K562 (cell line): ENCODE measurements at regions not wholly inside any gene's neighbourhood (a gene's known extent, or its start where the extent isn't known, plus 50 kb on each side); places are given as distances from the start of the nearest gene placed in this dataset.

ENCODE experiments used
- ATAC-seq: fragments of 200-7000 bp; cut with Tn5 transposase; 3 replicates; pipeline ENCODE4 v1.9.1; 2020; ENCODE audit warnings: moderate library complexity
- BruUV-seq: library from RNA; stranded (reverse); fragments of 400-500 nt; replicated peaks from 2 replicates; lab custom pipeline; 2021; lab: Mats Ljungman, UMichigan
- CTCF ChIA-PET: fragments of 300-600 bp; formaldehyde crosslinking; extraction: SDS; loops from one replicate; lab custom pipeline; 2021; ENCODE audit warnings: low intra/inter-chr PET ratio; lab: Yijun Ruan, JAX
- POLR2A ChIA-PET: fragments of 300-600, 350-650 bp; sonication (Branson Sonifier 250); formaldehyde crosslinking; extraction: SDS; loops from one replicate; lab custom pipeline; 2021; ENCODE audit warnings: antibody characterized with exemption, inconsistent platforms; lab: Yijun Ruan, JAX
- DNase-seq, 4 experiments: peaks; one replicate each; pipeline versions ENCODE4 v3.0.0 to v3.0.0-alpha.2; 2011 to 2018; ENCODE audit warnings: low spot score in 3 of 4, mixed read lengths in 3 of 4; ENCODE audit errors: extremely low read depth in 1 of 4
- FAIRE-seq: peaks from 2 replicates; lab custom pipeline; 2011; peaks lifted over from hg19 to GRCh38; lab: Jason Lieb, UNC
- H2AFZ ChIP-seq: 2 replicates; pipeline ENCODE4 v1.6.0; 2011; ENCODE audit warnings: low read depth, low read length, control low read depth, inconsistent platforms
- H3K27ac ChIP-seq: fragments of 200-600 bp; 3 replicates; pipeline ENCODE4 v1.8.0; 2011; ENCODE audit warnings: low read depth, mild to moderate bottlenecking, control low read depth, inconsistent platforms, low read length, moderate library complexity, mixed read lengths; ENCODE audit errors: extremely low read depth
- H3K27me3 ChIP-seq, 2 experiments: fragments of 300-600 bp in 1 of 2; 2 replicates in 1 of 2; 3 replicates in 1 of 2; pipeline versions ENCODE4 v1.6.0 to v1.8.0; 2011; ENCODE audit warnings: inconsistent platforms in 2 of 2, low read length in 2 of 2, mild to moderate bottlenecking in 1 of 2, mixed read lengths in 1 of 2, moderate library complexity in 1 of 2; ENCODE audit not compliant: control insufficient read depth in 2 of 2, insufficient read depth in 2 of 2
- H3K36me3 ChIP-seq: fragments of 300-600 bp; 3 replicates; pipeline ENCODE4 v1.8.0; 2011; ENCODE audit warnings: mild to moderate bottlenecking, low read length, inconsistent platforms; ENCODE audit not compliant: control insufficient read depth, insufficient read depth
- H3K4me1 ChIP-seq, 2 experiments: fragments of 200-600 bp in 1 of 2; replicated peaks in 1 of 2; 2 replicates in 1 of 2; 3 replicates in 1 of 2; pipeline versions ENCODE4 v1.5.1 to v1.8.0; 2011; ENCODE audit warnings: inconsistent platforms in 2 of 2, low read length in 2 of 2, mild to moderate bottlenecking in 1 of 2, mixed read lengths in 1 of 2, moderate library complexity in 1 of 2; ENCODE audit not compliant: control insufficient read depth in 2 of 2, insufficient read depth in 2 of 2
- H3K4me2 ChIP-seq: 2 replicates; pipeline ENCODE4 v1.6.1; 2011; ENCODE audit warnings: low read length, control low read depth, inconsistent platforms, mixed read lengths; ENCODE audit not compliant: insufficient read depth
- H3K4me3 ChIP-seq: fragments of 200-600 bp; sonication (generic), shearing (Covaris generic); 2 replicates; pipeline ENCODE4 v1.5.1; 2016; ENCODE audit warnings: control low read depth, inconsistent platforms
- H3K79me2 ChIP-seq: fragments of 200-600 bp; 3 replicates; pipeline ENCODE4 v1.8.0; 2011; ENCODE audit warnings: low read length, inconsistent platforms; ENCODE audit not compliant: control insufficient read depth, insufficient read depth
- H3K9ac ChIP-seq, 2 experiments: 2 replicates each; pipeline versions ENCODE4 v1.6.0 to v1.6.1; 2011; ENCODE audit warnings: low read depth in 2 of 2, low read length in 2 of 2, control low read depth in 1 of 2, inconsistent platforms in 1 of 2, mild to moderate bottlenecking in 1 of 2, mixed read lengths in 1 of 2; ENCODE audit not compliant: insufficient read depth in 1 of 2
- H3K9me1 ChIP-seq: one replicate; pipeline ENCODE4 v1.6.0; 2011; ENCODE audit warnings: inconsistent platforms, mild to moderate bottlenecking, low read length, moderate library complexity; ENCODE audit not compliant: control insufficient read depth, insufficient read depth
- H3K9me3 ChIP-seq: replicated peaks from 2 replicates; pipeline ENCODE4 v1.5.1; 2011; ENCODE audit warnings: low read depth, low read length, inconsistent platforms; ENCODE audit not compliant: control insufficient read depth, insufficient read depth
- H4K20me1 ChIP-seq: replicated peaks from 2 replicates; pipeline ENCODE4 v1.6.1; 2011; ENCODE audit warnings: low read length, inconsistent platforms, mixed read lengths; ENCODE audit not compliant: control insufficient read depth, insufficient read depth
- HDAC3 ChIP-seq: fragments of 450-650 bp; IDR thresholded peaks from 2 replicates; pipeline ENCODE4 v1.6.1; 2018; ENCODE audit warnings: borderline replicate concordance, mild to moderate bottlenecking, moderate library complexity; ENCODE audit not compliant: partially characterized antibody
- KLF16 ChIP-seq: IDR thresholded peaks from 2 replicates; pipeline ENCODE4 v1.6.1; 2016; ENCODE audit warnings: antibody characterized with exemption
- MAFG ChIP-seq: fragments of 450-650 bp; conservative IDR thresholded peaks from 2 replicates; pipeline ENCODE4 v1.6.1; 2016; ENCODE audit warnings: missing genetic modification characterization, missing compliant biosample characterization
- MECOM ChIP-seq: fragments of 250-450 bp; sonication (Bioruptor Pico); IDR thresholded peaks from 2 replicates; pipeline ENCODE4 v1.8.0; 2022; ENCODE audit warnings: inconsistent platforms
- SRSF1 ChIP-seq: fragments of 200-400 bp; formaldehyde crosslinking; IDR thresholded peaks from 2 replicates; pipeline ENCODE4 v1.6.1; 2017; ENCODE audit warnings: mild to moderate bottlenecking, low read depth, low read length, moderate library complexity
- ZKSCAN3 ChIP-seq: fragments of 250-450 bp; sonication (Bioruptor Pico); IDR thresholded peaks from 2 replicates; pipeline ENCODE4 v1.4.0; 2020
- ZNF282 ChIP-seq: sonication (generic); formaldehyde crosslinking; IDR thresholded peaks from 2 replicates; pipeline ENCODE4 v1.8.1; 2023; ENCODE audit warnings: missing genetic modification reagents
- ZNF76 ChIP-seq: fragments of 250-450 bp; sonication (Bioruptor Pico); IDR thresholded peaks from 2 replicates; pipeline ENCODE4 v1.4.0; 2020; ENCODE audit warnings: mild to moderate bottlenecking, moderate library complexity, borderline replicate concordance
- ZNF766 ChIP-seq: fragments of 200-800 bp; sonication (Bioruptor generic); conservative IDR thresholded peaks from 2 replicates; pipeline ENCODE4 v1.6.1; 2016; ENCODE audit warnings: missing genetic modification characterization, missing compliant biosample characterization
- WGBS: fragments of 100-300 bp; shearing (Covaris generic); methylation state at CpG from one replicate; pipeline ENCODE4 v1.1.6; 2016; ENCODE audit warnings: low coverage, mixed read lengths; ENCODE audit not compliant: insufficient coverage; ENCODE audit errors: missing lambda C conversion rate; 5-methylcytosine and 5-hydroxymethylcytosine counted together
- in situ Hi-C: fragments of 300-500 bp; cut with MboI; formaldehyde crosslinking; loops from 4 replicates; pipeline ENCODE4 v1.15.0; 2018; ENCODE audit warnings: inconsistent platforms, mixed read lengths
- intact Hi-C: fragments of 100-400 bp; cut with micrococcal nuclease; formaldehyde crosslinking; loops from 2 replicates; pipeline ENCODE4 v1.14.2; 2022

GRCh38 chr9:19701274-19701673 lies 87.6 kb downstream of the SLC24A2 start:
- Histone ChIP-seq H3K27me3 (no peaks in the 10 kb centered on the region), H3K4me1 (no peaks in the 10 kb centered on the region; a peak in 1 of 5 replicates)
- TF ChIP-seq KLF16, result no peak
- no peak for TF ChIP-seq ZNF766 (CRISPR knock-in tag)
- no peak for TF ChIP-seq SRSF1
- TF ChIP-seq ZNF76 (CRISPR knock-in tag), result no peak
- TF ChIP-seq MAFG (tag), result no peak
- no peak for TF ChIP-seq ZNF282 (CRISPR knock-in tag)
- TF ChIP-seq MECOM (CRISPR knock-in tag), result no peak
- no peak for TF ChIP-seq ZKSCAN3 (CRISPR knock-in tag)
- no peak for TF ChIP-seq HDAC3
- TF ChIP-seq, all 486 proteins: peak for 0
- in situ Hi-C loops, result no loop called here
- ChIA-PET CTCF (no interaction called here), POLR2A (no interaction called here)
- Histone ChIP-seq H3K27ac (no peak overlapping the region), H3K9me3 (no peaks in the 10 kb centered on the region), H3K4me2 (no peak overlapping the region), H3K36me3 (no peaks in the 10 kb centered on the region), H4K20me1 (no peaks in the 10 kb centered on the region), H3K9me1 (no peaks in the 10 kb centered on the region), H3K9ac (no peak overlapping the region), H3K79me2 (no peaks in the 10 kb centered on the region), H3K4me3 (no peak overlapping the region), H2AFZ (no peak overlapping the region)
- no peak for DNase-seq
- intact Hi-C loops, result no loop called here
- no peak for FAIRE-seq
- 16% methylated on average over 5 of the region's 6 CpGs for WGBS
- BruUV-seq, result no TSS peak
- ATAC-seq, result no peak
